Spleen (tissue), 11 donors: ENCODE measurements at regions not wholly inside any gene's neighbourhood (a gene's known extent, or its start where the extent isn't known, plus 50 kb on each side); places are given as distances from the start of the nearest gene placed in this dataset.

Experiments
- DNase-seq: peaks from one replicate; pipeline ENCODE4 v3.0.0-alpha.2; 2020
- H3K27ac ChIP-seq, 8 donors: fragments of 200-600 bp; sonication (generic) in 7 of 8; 1 replicate in 4 of 8; 2 replicates in 4 of 8; pipeline versions ENCODE4 v1.5.0 to v1.8.0; 2016 to 2021; ENCODE audit warnings: inconsistent platforms in 4 of 8, mild to moderate bottlenecking in 4 of 8, moderate library complexity in 1 of 8
- H3K27me3 ChIP-seq, 7 donors: fragments of 200-600 bp; sonication (generic) in 6 of 7; replicated peaks in 1 of 7; 1 replicate in 4 of 7; 2 replicates in 3 of 7; pipeline versions ENCODE4 v1.5.0 to v1.8.0; 2016 to 2021; ENCODE audit warnings: inconsistent platforms in 3 of 7, mild to moderate bottlenecking in 1 of 7
- H3K36me3 ChIP-seq, 6 donors: fragments of 200-600 bp; sonication (generic) in 5 of 6; 1 replicate in 4 of 6; 2 replicates in 2 of 6; pipeline versions ENCODE4 v1.5.0 to v1.8.0; 2016 to 2021; ENCODE audit warnings: inconsistent platforms in 2 of 6
- H3K4me1 ChIP-seq, 6 donors: fragments of 200-600 bp; sonication (generic) in 5 of 6; 1 replicate in 3 of 6; 2 replicates in 3 of 6; pipeline versions ENCODE4 v1.5.0 to v1.8.0; 2016 to 2021; ENCODE audit warnings: inconsistent platforms in 3 of 6
- H3K4me3 ChIP-seq, 8 donors: fragments of 200-600 bp; sonication (generic) in 7 of 8; 1 replicate in 4 of 8; 2 replicates in 4 of 8; pipeline versions ENCODE4 v1.5.0 to v1.8.0; 2016 to 2021; ENCODE audit warnings: inconsistent platforms in 4 of 8, mild to moderate bottlenecking in 4 of 8, moderate library complexity in 2 of 8
- H3K9me3 ChIP-seq, 8 donors: fragments of 200-600 bp; sonication (generic) in 7 of 8; 1 replicate in 4 of 8; 2 replicates in 4 of 8; pipeline versions ENCODE4 v1.5.0 to v1.8.0; 2016 to 2021; ENCODE audit warnings: inconsistent platforms in 4 of 8
- POLR2A ChIP-seq, 3 donors: fragments of 450-650 bp; IDR thresholded peaks; one replicate each; pipeline ENCODE4 v1.5.1; 2017; ENCODE audit warnings: antibody characterized with exemption in 3 of 3, mild to moderate bottlenecking in 1 of 3
- POLR2AphosphoS5 ChIP-seq, 3 donors: sonication (generic); formaldehyde crosslinking; IDR thresholded peaks; one replicate each; pipeline ENCODE4 v1.5.1; 2017; ENCODE audit warnings: antibody characterized with exemption in 3 of 3
- WGBS, 5 donors: extraction: QIAGEN DNeasy Blood & Tissue Kit in 3 of 5; methylation state at CpG; one replicate each; pipeline versions ENCODE4 v1.1.5 to v1.1.7; 2013 to 2018; 5-methylcytosine and 5-hydroxymethylcytosine counted together
- intact Hi-C: fragments of 100-400 bp; cut with DNase I; formaldehyde crosslinking; loops from one replicate; pipeline ENCODE4 v1.15.0; 2023; ENCODE audit warnings: low total_unique reads
- TF ChIP-seq, protein P1 (sequence below), 11 experiments: fragments of 200-600 bp in 7 of 11; fragments of 450-650 bp in 4 of 11; sonication (generic) in 4 of 11; IDR thresholded peaks in 8 of 11; conservative IDR thresholded peaks in 3 of 11; 1 replicate in 7 of 11; 2 replicates in 4 of 11; pipeline versions ENCODE4 v1.4.0 to v1.8.0; 2016 to 2021; ENCODE audit warnings: antibody characterized with exemption in 11 of 11, inconsistent platforms in 4 of 11, mild to moderate bottlenecking in 1 of 11
- donor health status: healthy with polysubstance abuse.
- donor health status: DM: no; HTN: no; CAD: no; lungs with moderate emphysema.
- donor health status: DM: no; HTN: no; CAD: no.
- donor health status: Bipolar disorder and iron deficiency.
- donor health status: healthy.
- donor health status: DM: no; HTN: no; CAD: no.
- donor health status: DM: yes; HTN: yes; CAD: no.

DNA sequence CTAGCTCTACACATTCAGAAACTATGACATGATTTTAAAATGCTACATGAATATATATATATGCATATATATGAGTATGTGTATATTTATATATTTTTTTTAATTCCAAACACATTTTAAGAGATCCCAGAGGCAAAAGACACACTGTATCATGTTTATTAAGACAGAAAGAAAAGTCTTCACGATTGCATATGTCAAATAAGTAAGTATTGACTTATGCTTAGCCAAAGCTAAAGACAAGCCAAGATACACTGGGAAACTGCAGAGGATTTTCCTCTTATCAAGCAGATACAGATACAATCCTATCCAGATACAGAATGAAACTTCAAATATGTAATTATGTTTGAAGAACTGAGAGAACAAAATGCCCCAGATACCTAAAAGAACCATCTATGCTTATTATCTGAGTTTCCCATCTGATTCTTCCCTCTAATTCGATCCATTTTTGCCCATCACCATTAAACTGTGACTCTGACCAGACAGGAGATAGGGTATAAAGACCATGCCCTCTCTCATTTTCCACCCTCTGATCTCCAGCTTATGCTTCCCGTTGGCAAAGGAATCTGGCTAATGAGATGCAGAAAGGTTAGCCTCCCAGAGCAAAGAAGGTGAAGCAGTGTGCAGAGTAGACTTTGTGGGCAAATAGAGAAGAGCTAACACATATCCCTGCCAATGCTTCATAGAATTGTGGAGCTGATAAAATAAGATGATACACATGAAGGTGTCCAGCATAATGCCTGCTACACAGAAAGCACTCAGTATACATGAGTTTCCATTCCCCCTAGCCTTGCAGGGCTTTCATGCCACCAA, 131.0 kb upstream of the TARS1 start:
- no peak overlapping the region for H3K27ac ChIP-seq
- no peak overlapping the region for H3K4me3 ChIP-seq
- H3K9me3 ChIP-seq: no peaks in the 10 kb centered on the region
- intact Hi-C loops: no loop called here
- no peak for DNase-seq
- no peaks in the 10 kb centered on the region for H3K27me3 ChIP-seq
- no peaks in the 10 kb centered on the region for H3K36me3 ChIP-seq
- WGBS, 5 donors: 66 to 87% (median 75%) methylated on average over 3 of the region's 3 CpGs
- TF ChIP-seq POLR2AphosphoS5 (IDR thresholded peaks at IDR 0.05) (no peak), POLR2A (IDR thresholded peaks at IDR 0.05) (no peak)
- TF ChIP-seq, protein P1, sequence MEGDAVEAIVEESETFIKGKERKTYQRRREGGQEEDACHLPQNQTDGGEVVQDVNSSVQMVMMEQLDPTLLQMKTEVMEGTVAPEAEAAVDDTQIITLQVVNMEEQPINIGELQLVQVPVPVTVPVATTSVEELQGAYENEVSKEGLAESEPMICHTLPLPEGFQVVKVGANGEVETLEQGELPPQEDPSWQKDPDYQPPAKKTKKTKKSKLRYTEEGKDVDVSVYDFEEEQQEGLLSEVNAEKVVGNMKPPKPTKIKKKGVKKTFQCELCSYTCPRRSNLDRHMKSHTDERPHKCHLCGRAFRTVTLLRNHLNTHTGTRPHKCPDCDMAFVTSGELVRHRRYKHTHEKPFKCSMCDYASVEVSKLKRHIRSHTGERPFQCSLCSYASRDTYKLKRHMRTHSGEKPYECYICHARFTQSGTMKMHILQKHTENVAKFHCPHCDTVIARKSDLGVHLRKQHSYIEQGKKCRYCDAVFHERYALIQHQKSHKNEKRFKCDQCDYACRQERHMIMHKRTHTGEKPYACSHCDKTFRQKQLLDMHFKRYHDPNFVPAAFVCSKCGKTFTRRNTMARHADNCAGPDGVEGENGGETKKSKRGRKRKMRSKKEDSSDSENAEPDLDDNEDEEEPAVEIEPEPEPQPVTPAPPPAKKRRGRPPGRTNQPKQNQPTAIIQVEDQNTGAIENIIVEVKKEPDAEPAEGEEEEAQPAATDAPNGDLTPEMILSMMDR (IDR thresholded peaks at IDR 0.05 in 8 of 11, conservative IDR thresholded peaks at IDR 0.05 in 3 of 11): no peak
- no peaks in the 10 kb centered on the region for H3K4me1 ChIP-seq

- no peak for TF ChIP-seq POLR2A (IDR thresholded peaks at IDR 0.05)
- TF ChIP-seq, protein P1 (IDR thresholded peaks at IDR 0.05 in 8 of 11, conservative IDR thresholded peaks at IDR 0.05 in 3 of 11): no peak
- no peak for TF ChIP-seq POLR2AphosphoS5 (IDR thresholded peaks at IDR 0.05)
- WGBS, 5 donors: 88 to 96% (median 93%) methylated on average over 2 of the region's 2 CpGs
These were observed 130.3 kb upstream of the TARS1 start for GRCh38 chr5:33310451-33310850.

GRCh38 chr5:33311893-33312292, 128.9 kb upstream of the TARS1 start:
- DNase-seq: no peak
- intact Hi-C loops: no loop called here
- Histone ChIP-seq H3K4me1 (no peaks in the 10 kb centered on the region), H3K9me3 (no peaks in the 10 kb centered on the region), H3K27me3 (no peaks in the 10 kb centered on the region), H3K4me3 (no peak overlapping the region), H3K27ac (no peak overlapping the region), H3K36me3 (no peaks in the 10 kb centered on the region)
- TF ChIP-seq, protein P1 (IDR thresholded peaks at IDR 0.05 in 8 of 11, conservative IDR thresholded peaks at IDR 0.05 in 3 of 11): no peak
- TF ChIP-seq POLR2AphosphoS5 (IDR thresholded peaks at IDR 0.05) (no peak), POLR2A (IDR thresholded peaks at IDR 0.05) (no peak)

More at GRCh38 chr5:33310451-33310850, 130.3 kb upstream of the TARS1 start:
- Histone ChIP-seq H3K27me3 (no peaks in the 10 kb centered on the region), H3K4me1 (no peaks in the 10 kb centered on the region), H3K27ac (no peak overlapping the region), H3K9me3 (no peaks in the 10 kb centered on the region), H3K4me3 (no peak overlapping the region), H3K36me3 (no peaks in the 10 kb centered on the region)
- no peak for DNase-seq
- intact Hi-C loops: no loop called here

- Histone ChIP-seq H3K9me3 (no peaks in the 10 kb centered on the region), H3K27ac (no peak overlapping the region), H3K4me3 (no peak overlapping the region), H3K36me3 (no peaks in the 10 kb centered on the region), H3K27me3 (no peaks in the 10 kb centered on the region), H3K4me1 (no peaks in the 10 kb centered on the region)
- intact Hi-C loops: no loop called here
- WGBS, 5 donors: 92 to 98% (median 97%) methylated on average over 4 of the region's 4 CpGs
- TF ChIP-seq, protein P1 (IDR thresholded peaks at IDR 0.05 in 8 of 11, conservative IDR thresholded peaks at IDR 0.05 in 3 of 11): no peak
- TF ChIP-seq POLR2A (IDR thresholded peaks at IDR 0.05): no peak
- TF ChIP-seq POLR2AphosphoS5 (IDR thresholded peaks at IDR 0.05): no peak
- no peak for DNase-seq
These were observed 127.9 kb upstream of the TARS1 start for GRCh38 chr5:33312571-33313549.
